Vagina (tissue), 2 donors: ENCODE measurements at regions not wholly inside any gene's neighbourhood (a gene's known extent, or its start where the extent isn't known, plus 50 kb on each side); places are given as distances from the start of the nearest gene placed in this dataset.

Experiments
- CTCF ChIP-seq, 3 experiments: fragments of 450-650 bp in 2 of 3; fragments of 200-600 bp in 1 of 3; sonication (generic) in 1 of 3; IDR thresholded peaks; one replicate each; pipeline ENCODE4 v1.5.1; 2017 to 2019; ENCODE audit warnings: antibody characterized with exemption in 3 of 3, mild to moderate bottlenecking in 2 of 3, moderate library complexity in 2 of 3
- POLR2A ChIP-seq, 2 donors: fragments of 450-650 bp; IDR thresholded peaks; one replicate each; pipeline ENCODE4 v1.6.1; 2017; ENCODE audit warnings: antibody characterized with exemption in 2 of 2, mild to moderate bottlenecking in 2 of 2, moderate library complexity in 2 of 2
- POLR2AphosphoS5 ChIP-seq, 2 donors: sonication (generic); formaldehyde crosslinking; IDR thresholded peaks; one replicate each; pipeline ENCODE4 v1.9.0; 2017; ENCODE audit warnings: antibody characterized with exemption in 2 of 2, mild to moderate bottlenecking in 2 of 2, low read depth in 1 of 2; ENCODE audit not compliant: insufficient read depth in 1 of 2

- TF ChIP-seq POLR2AphosphoS5 (IDR thresholded peaks at IDR 0.05; ENCODE audit: insufficient read depth in 1 of 2, low read depth in 1 of 2) (no peak), CTCF (IDR thresholded peaks at IDR 0.05) (no peak), POLR2A (IDR thresholded peaks at IDR 0.05) (no peak)
These were observed 376.1 kb upstream of the MCTP2 start for GRCh38 chr15:93855181-93855826.
